ENCODE measurements at regions not wholly inside any gene's neighbourhood (a gene's known extent, or its start where the extent isn't known, plus 50 kb on each side); places are given as distances from the start of the nearest gene placed in this dataset.

DNA sequence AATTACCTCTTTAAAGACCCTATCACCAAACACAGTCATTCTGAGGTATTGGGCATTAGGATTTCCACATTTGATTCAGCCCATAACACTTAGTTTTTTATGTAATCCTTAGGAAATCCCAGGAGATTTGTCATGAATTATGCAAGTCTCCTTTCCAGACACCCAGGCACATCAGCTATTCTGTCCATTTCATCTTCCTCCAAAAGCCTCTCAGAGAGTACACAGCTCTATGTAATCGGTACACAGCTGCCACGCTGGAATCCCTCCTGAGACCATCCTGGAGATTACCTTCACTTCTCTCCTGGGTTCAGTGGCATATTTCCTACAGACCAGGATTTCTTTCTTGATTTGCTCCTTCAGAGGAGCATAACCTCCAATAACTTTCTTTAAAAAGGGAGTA, 2309.8 kb upstream of the WWC1 start:
- no peak overlapping the region for H3K4me3 ChIP-seq (ENCODE audit: control insufficient read depth, low read depth, low read length)
- DNase-seq (ENCODE audit: low read depth), result no peak
- TF ChIP-seq, protein P1, sequence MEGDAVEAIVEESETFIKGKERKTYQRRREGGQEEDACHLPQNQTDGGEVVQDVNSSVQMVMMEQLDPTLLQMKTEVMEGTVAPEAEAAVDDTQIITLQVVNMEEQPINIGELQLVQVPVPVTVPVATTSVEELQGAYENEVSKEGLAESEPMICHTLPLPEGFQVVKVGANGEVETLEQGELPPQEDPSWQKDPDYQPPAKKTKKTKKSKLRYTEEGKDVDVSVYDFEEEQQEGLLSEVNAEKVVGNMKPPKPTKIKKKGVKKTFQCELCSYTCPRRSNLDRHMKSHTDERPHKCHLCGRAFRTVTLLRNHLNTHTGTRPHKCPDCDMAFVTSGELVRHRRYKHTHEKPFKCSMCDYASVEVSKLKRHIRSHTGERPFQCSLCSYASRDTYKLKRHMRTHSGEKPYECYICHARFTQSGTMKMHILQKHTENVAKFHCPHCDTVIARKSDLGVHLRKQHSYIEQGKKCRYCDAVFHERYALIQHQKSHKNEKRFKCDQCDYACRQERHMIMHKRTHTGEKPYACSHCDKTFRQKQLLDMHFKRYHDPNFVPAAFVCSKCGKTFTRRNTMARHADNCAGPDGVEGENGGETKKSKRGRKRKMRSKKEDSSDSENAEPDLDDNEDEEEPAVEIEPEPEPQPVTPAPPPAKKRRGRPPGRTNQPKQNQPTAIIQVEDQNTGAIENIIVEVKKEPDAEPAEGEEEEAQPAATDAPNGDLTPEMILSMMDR (conservative IDR thresholded peaks at IDR 0.05; ENCODE audit: control insufficient read depth, insufficient read depth, low read depth, low read length), result no peak

DNA sequence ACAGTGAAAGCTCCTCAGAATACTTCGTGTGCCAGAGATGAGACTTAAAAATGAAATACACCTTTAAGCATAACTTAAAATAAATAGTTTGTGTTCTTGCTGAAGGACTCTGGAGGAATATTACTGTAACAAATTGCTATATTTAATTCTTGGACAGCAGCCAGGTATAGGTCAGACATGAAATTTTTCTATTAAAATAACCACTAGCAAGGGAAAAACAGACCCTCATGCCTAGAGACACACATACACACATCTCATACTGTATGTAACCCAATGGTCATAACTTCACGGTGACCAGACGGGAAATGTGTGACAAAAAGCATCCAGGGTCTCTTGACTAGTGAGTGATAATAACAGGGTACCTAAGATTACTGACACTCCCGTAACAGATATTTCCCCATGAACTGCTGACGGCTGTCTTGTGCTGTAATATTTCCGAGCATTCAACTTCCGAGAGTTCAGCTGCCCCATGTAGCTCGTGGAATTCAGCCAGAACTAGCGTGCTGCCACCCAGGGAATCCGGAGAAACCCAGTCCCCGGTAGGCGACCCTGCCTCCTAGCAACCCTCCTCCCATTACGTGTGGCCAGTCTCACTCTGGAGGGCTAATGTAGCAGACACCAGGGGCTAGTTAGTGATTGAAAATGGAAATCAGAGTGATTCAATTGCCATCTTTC, 2295.1 kb upstream of the WWC1 start:
- H3K4me3 ChIP-seq (ENCODE audit: control insufficient read depth, low read depth, low read length), result no peak overlapping the region
- no peak for DNase-seq (ENCODE audit: low read depth)
- TF ChIP-seq, protein P1 (conservative IDR thresholded peaks at IDR 0.05; ENCODE audit: control insufficient read depth, insufficient read depth, low read depth, low read length), result no peak

DNA sequence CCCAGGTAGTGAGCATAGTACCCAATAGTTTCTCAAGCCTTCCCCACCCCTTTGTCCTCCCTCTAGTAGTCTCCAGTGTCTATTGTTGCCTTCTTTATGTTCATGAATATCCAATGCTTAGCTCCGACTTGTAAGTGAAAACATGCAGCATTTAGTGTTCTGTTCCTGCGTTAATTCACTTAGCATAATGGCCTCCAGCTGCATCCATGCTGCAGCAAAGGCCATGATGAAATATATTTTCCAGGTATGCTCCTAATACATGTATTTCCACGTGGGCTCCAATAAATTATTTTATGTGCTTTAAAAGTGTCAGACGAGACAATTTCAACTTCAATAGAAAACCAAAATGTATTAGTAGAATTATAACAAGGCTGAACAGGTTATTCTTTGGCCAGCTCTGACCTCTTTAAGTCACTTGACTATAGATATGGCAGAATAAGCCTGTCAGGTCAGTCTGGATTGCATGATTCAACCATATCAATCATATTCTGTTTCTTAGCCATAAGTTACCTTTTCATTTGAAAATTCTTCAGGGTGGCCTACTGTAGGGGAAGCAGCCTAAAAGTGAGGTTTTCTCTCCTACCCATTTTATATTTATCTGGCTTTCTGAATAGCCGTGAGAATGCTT, 2291.6 kb upstream of the WWC1 start:
- no peak for DNase-seq (ENCODE audit: low read depth)
- H3K4me3 ChIP-seq (ENCODE audit: control insufficient read depth, low read depth, low read length), result no peak overlapping the region
- TF ChIP-seq, protein P1 (conservative IDR thresholded peaks at IDR 0.05; ENCODE audit: control insufficient read depth, insufficient read depth, low read depth, low read length), result no peak

DNA sequence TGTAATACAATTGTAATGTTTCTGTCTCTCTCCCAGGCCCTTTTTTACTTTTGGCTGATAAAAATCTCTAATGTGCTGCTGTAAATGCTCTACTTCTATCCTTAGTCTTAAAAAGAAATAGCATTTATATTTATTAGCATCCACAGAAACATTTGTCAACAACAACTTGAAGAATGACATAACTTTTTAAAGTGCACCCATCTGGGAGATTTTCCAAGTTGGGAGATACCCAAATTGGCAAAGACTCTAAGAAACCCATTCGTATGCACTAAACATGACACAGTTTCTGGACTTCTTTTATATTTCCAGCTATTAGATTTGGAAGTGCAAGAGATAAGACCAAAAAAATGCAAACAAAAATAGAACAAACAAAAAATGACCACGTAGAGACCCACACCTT, 2287.4 kb upstream of the WWC1 start:
- no peak overlapping the region for H3K4me3 ChIP-seq (ENCODE audit: control insufficient read depth, low read depth, low read length)
- no peak for DNase-seq (ENCODE audit: low read depth)
- TF ChIP-seq, protein P1 (conservative IDR thresholded peaks at IDR 0.05; ENCODE audit: control insufficient read depth, insufficient read depth, low read depth, low read length), result no peak

DNA sequence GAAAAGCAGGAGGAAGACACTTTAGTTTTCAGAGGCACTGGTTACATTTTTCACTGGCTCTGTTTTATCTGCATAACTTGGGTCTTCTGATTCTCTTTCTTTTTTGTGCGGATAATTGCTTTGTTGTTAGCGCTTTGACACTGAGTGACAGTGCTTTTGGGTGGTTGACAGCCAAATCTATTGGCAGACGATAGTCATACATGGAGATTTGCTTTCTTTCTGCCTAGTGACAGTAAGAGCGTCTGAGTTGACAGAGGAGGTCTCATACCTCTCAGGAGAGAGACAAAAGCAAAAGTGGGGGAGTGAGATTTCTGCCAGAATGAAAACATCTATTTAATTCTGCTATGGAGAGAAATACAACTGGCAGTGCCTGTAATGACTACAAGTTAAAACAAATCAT, 2278.0 kb upstream of the WWC1 start:
- DNase-seq (ENCODE audit: low read depth), result no peak
- no peak overlapping the region for H3K4me3 ChIP-seq (ENCODE audit: control insufficient read depth, low read depth, low read length)
- TF ChIP-seq, protein P1 (conservative IDR thresholded peaks at IDR 0.05; ENCODE audit: control insufficient read depth, insufficient read depth, low read depth, low read length), result no peak

DNA sequence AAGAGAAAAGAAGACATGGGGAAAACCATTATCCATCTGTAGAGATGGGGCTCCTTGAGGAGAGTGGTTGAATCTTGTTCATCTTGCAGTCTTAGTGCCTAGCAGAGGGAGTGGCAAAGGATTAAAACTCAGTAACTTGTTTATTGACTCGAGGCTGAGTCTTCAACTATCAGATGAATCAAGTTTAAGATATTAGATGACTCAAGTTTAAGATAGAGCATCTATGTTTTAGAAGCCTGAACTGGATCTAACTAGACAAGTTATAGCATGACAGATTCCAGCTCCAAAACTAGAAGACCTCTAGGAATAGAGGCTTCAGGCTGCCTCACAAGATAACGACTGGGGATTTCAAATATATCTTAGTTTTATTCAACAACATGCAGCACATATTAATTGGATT, 2277.2 kb upstream of the WWC1 start:
- no peak for DNase-seq (ENCODE audit: low read depth)
- TF ChIP-seq, protein P1 (conservative IDR thresholded peaks at IDR 0.05; ENCODE audit: control insufficient read depth, insufficient read depth, low read depth, low read length), result no peak
- H3K4me3 ChIP-seq (ENCODE audit: control insufficient read depth, low read depth, low read length), result no peak overlapping the region
